HG03342 (cell line): ENCODE measurements at regions not wholly inside any gene's neighbourhood (a gene's known extent, or its start where the extent isn't known, plus 50 kb on each side); places are given as distances from the start of the nearest gene placed in this dataset.

Experiments used
- ATAC-seq: cut with Tn5 transposase; IDR thresholded peaks from one replicate; pipeline ENCODE4 v1.9.1; 2021; ENCODE audit warnings: mild to moderate bottlenecking, moderate library complexity; ENCODE audit not compliant: unreplicated experiment

- ATAC-seq = no peak
Observed at GRCh38 chr10:106520698-106521097, 643.8 kb downstream of the SORCS1 start.

GRCh38 chr10:106519376-106520030, 645.0 kb downstream of the SORCS1 start:
- no peak for ATAC-seq

GRCh38 chr10:106515206-106515790, 649.2 kb downstream of the SORCS1 start:
- ATAC-seq = no peak

- no peak for ATAC-seq
Observed at GRCh38 chr10:106513352-106513771, 651.1 kb downstream of the SORCS1 start.

- ATAC-seq = no peak
Observed at GRCh38 chr10:106511917-106512316, 652.6 kb downstream of the SORCS1 start.

GRCh38 chr10:106508950-106509349, 655.6 kb downstream of the SORCS1 start:
- ATAC-seq = no peak

GRCh38 chr10:106506526-106507283, 657.8 kb downstream of the SORCS1 start:
- no peak for ATAC-seq

GRCh38 chr10:106504536-106504935, 660.0 kb downstream of the SORCS1 start:
- ATAC-seq = no peak

- ATAC-seq = no peak
Observed at GRCh38 chr10:106502641-106503040, 661.9 kb downstream of the SORCS1 start.

GRCh38 chr10:106500925-106501525, 663.5 kb downstream of the SORCS1 start:
- no peak for ATAC-seq

GRCh38 chr10:106500041-106500924, 664.2 kb downstream of the SORCS1 start:
- ATAC-seq = no peak

- ATAC-seq = no peak
Observed at GRCh38 chr10:106499448-106499847, 665.1 kb downstream of the SORCS1 start.

- no peak for ATAC-seq
Observed at GRCh38 chr10:106498675-106499074, 665.8 kb downstream of the SORCS1 start.

GRCh38 chr10:106495931-106496330, 668.6 kb downstream of the SORCS1 start:
- ATAC-seq = no peak

GRCh38 chr10:106493751-106494150, 670.8 kb downstream of the SORCS1 start:
- ATAC-seq = no peak

GRCh38 chr10:106493226-106493625, 671.3 kb downstream of the SORCS1 start:
- no peak for ATAC-seq

GRCh38 chr10:106487726-106488125, 676.8 kb downstream of the SORCS1 start:
- ATAC-seq = no peak

- ATAC-seq = no peak
Observed at GRCh38 chr10:106481598-106482275, 682.8 kb downstream of the SORCS1 start.

- ATAC-seq = no peak
Observed at GRCh38 chr10:106479636-106480035, 684.9 kb downstream of the SORCS1 start.

- no peak for ATAC-seq
Observed at GRCh38 chr10:106474876-106475275, 689.6 kb downstream of the SORCS1 start.
